Fibroblast of skin of abdomen (primary cell): ENCODE measurements at regions not wholly inside any gene's neighbourhood (a gene's known extent, or its start where the extent isn't known, plus 50 kb on each side); places are given as distances from the start of the nearest gene placed in this dataset.
A peak's percentile ranks its signal among the peaks of the same experiment; 100 is the strongest.

Source experiments
- DNase-seq: peaks from one replicate; pipeline ENCODE4 v3.0.0-alpha.2; 2013

- DNase-seq: no peak
These were observed 482.6 kb downstream of the TSN start for GRCh38 chr2:122238006-122238559.

- DNase-seq: no peak
These were observed 484.0 kb downstream of the TSN start for GRCh38 chr2:122239440-122239839.

GRCh38 chr2:122244598-122245229 lies 489.3 kb downstream of the TSN start:
- no peak for DNase-seq

- DNase-seq: no peak
These were observed 494.2 kb downstream of the TSN start for GRCh38 chr2:122249673-122250072.

GRCh38 chr2:122251158-122251557 lies 495.7 kb downstream of the TSN start:
- no peak for DNase-seq

- no peak for DNase-seq
These were observed 496.1 kb downstream of the TSN start for GRCh38 chr2:122251566-122251965.

- DNase-seq: peak; percentile 4
These were observed 500.5 kb downstream of the TSN start for GRCh38 chr2:122255924-122256323.

- DNase-seq: no peak
These were observed 506.5 kb downstream of the TSN start for GRCh38 chr2:122261911-122262310.

- no peak for DNase-seq
These were observed 508.3 kb downstream of the TSN start for GRCh38 chr2:122263746-122264145.

GRCh38 chr2:122266636-122267035 lies 511.2 kb downstream of the TSN start:
- peak; percentile 1 for DNase-seq

- no peak for DNase-seq
These were observed 512.5 kb downstream of the TSN start for GRCh38 chr2:122267947-122268346.

GRCh38 chr2:122273785-122274419 lies 518.5 kb downstream of the TSN start:
- DNase-seq: peak; percentile 2

- no peak for DNase-seq
These were observed 522.5 kb downstream of the TSN start for GRCh38 chr2:122277956-122278355.

- DNase-seq: no peak
These were observed 545.3 kb downstream of the TSN start for GRCh38 chr2:122300758-122301157.

- no peak for DNase-seq
These were observed 552.3 kb downstream of the TSN start for GRCh38 chr2:122307763-122308162.

- no peak for DNase-seq
These were observed 559.9 kb downstream of the TSN start for GRCh38 chr2:122315306-122315705.

GRCh38 chr2:122319539-122320132 lies 564.2 kb downstream of the TSN start:
- no peak for DNase-seq

- no peak for DNase-seq
These were observed 567.4 kb downstream of the TSN start for GRCh38 chr2:122322815-122323214.

- no peak for DNase-seq
These were observed 568.5 kb downstream of the TSN start for GRCh38 chr2:122323927-122324326.

GRCh38 chr2:122326471-122326870 lies 571.0 kb downstream of the TSN start:
- DNase-seq: no peak

- DNase-seq: no peak
These were observed 573.4 kb downstream of the TSN start for GRCh38 chr2:122328816-122329215.

GRCh38 chr2:122329278-122329677 lies 573.8 kb downstream of the TSN start:
- no peak for DNase-seq

- DNase-seq: no peak
These were observed 578.5 kb downstream of the TSN start for GRCh38 chr2:122333932-122334331.

GRCh38 chr2:122338000-122338399 lies 582.5 kb downstream of the TSN start:
- DNase-seq: no peak
